ENCODE measurements at regions not wholly inside any gene's neighbourhood (a gene's known extent, or its start where the extent isn't known, plus 50 kb on each side); places are given as distances from the start of the nearest gene placed in this dataset.

- peaks cover 7% of the 10 kb centered on the region for H3K9me3 ChIP-seq (ENCODE audit: control insufficient read depth, low read length)
- WGBS, 2 experiments (ENCODE audit: insufficient coverage in 2 of 2) = 67% methylated on average over 2 of the region's 3 CpGs; no CpG with 5 or more reads in 1 of the 2 experiments
- H3K4me1 ChIP-seq (ENCODE audit: control insufficient read depth, insufficient read depth, low read length, poor library complexity, severe bottlenecking) = peaks cover 3% of the 10 kb centered on the region
- H3K27ac ChIP-seq (ENCODE audit: low read depth, low read length, severe bottlenecking) = peak overlapping the region; percentile 65
- no peaks in the 10 kb centered on the region for H3K36me3 ChIP-seq (ENCODE audit: control insufficient read depth, insufficient read depth, low read length)
- no peak overlapping the region for H3K4me3 ChIP-seq (ENCODE audit: extremely low read depth, insufficient read depth, low read length, poor library complexity, severe bottlenecking)
Observed at GRCh38 chr10:121113911-121114310, 262.7 kb downstream of the WDR11 start.

GRCh38 chr10:121115154-121115553 lies 264.0 kb downstream of the WDR11 start:
- Histone ChIP-seq H3K27ac (ENCODE audit: low read depth, low read length, severe bottlenecking) (no peak overlapping the region), H3K4me3 (ENCODE audit: extremely low read depth, insufficient read depth, low read length, poor library complexity, severe bottlenecking) (no peak overlapping the region), H3K4me1 (ENCODE audit: control insufficient read depth, insufficient read depth, low read length, poor library complexity, severe bottlenecking) (peaks cover 3% of the 10 kb centered on the region), H3K9me3 (ENCODE audit: control insufficient read depth, low read length) (peaks cover 7% of the 10 kb centered on the region), H3K36me3 (ENCODE audit: control insufficient read depth, insufficient read depth, low read length) (no peaks in the 10 kb centered on the region)
- WGBS, 2 experiments (ENCODE audit: insufficient coverage in 2 of 2) = 100% methylated on average over 1 of the region's 1 CpG; no CpG with 5 or more reads in 1 of the 2 experiments

- Histone ChIP-seq H3K9me3 (ENCODE audit: control insufficient read depth, low read length) (no peaks in the 10 kb centered on the region), H3K4me1 (ENCODE audit: control insufficient read depth, insufficient read depth, low read length, poor library complexity, severe bottlenecking) (no peaks in the 10 kb centered on the region), H3K4me3 (ENCODE audit: extremely low read depth, insufficient read depth, low read length, poor library complexity, severe bottlenecking) (no peak overlapping the region), H3K27ac (ENCODE audit: low read depth, low read length, severe bottlenecking) (no peak overlapping the region), H3K36me3 (ENCODE audit: control insufficient read depth, insufficient read depth, low read length) (no peaks in the 10 kb centered on the region)
- 92 to 99% methylated on average over 5 to 6 of the region's 7 CpGs for WGBS, 2 experiments (ENCODE audit: insufficient coverage in 2 of 2)
Observed at GRCh38 chr10:121121462-121121861, 270.3 kb downstream of the WDR11 start.

GRCh38 chr10:121127151-121127906 lies 276.2 kb downstream of the WDR11 start:
- no peak overlapping the region for H3K27ac ChIP-seq (ENCODE audit: low read depth, low read length, severe bottlenecking)
- H3K4me3 ChIP-seq (ENCODE audit: extremely low read depth, insufficient read depth, low read length, poor library complexity, severe bottlenecking) = no peak overlapping the region
- no peaks in the 10 kb centered on the region for H3K36me3 ChIP-seq (ENCODE audit: control insufficient read depth, insufficient read depth, low read length)
- no peaks in the 10 kb centered on the region for H3K9me3 ChIP-seq (ENCODE audit: control insufficient read depth, low read length)
- 91 to 93% methylated on average over 11 to 12 of the region's 15 CpGs for whole genome bisulfite sequencing, 2 experiments (ENCODE audit: insufficient coverage in 2 of 2)
- no peaks in the 10 kb centered on the region for H3K4me1 ChIP-seq (ENCODE audit: control insufficient read depth, insufficient read depth, low read length, poor library complexity, severe bottlenecking)

- Histone ChIP-seq H3K9me3 (ENCODE audit: control insufficient read depth, low read length) (no peaks in the 10 kb centered on the region), H3K4me1 (ENCODE audit: control insufficient read depth, insufficient read depth, low read length, poor library complexity, severe bottlenecking) (no peaks in the 10 kb centered on the region), H3K27ac (ENCODE audit: low read depth, low read length, severe bottlenecking) (no peak overlapping the region), H3K4me3 (ENCODE audit: extremely low read depth, insufficient read depth, low read length, poor library complexity, severe bottlenecking) (no peak overlapping the region), H3K36me3 (ENCODE audit: control insufficient read depth, insufficient read depth, low read length) (no peaks in the 10 kb centered on the region)
- 80 to 86% methylated on average over 1 of the region's 10 CpGs for WGBS, 2 experiments (ENCODE audit: insufficient coverage in 2 of 2)
Observed at GRCh38 chr10:121128164-121128563, 277.0 kb downstream of the WDR11 start.

- Histone ChIP-seq H3K4me3 (ENCODE audit: extremely low read depth, insufficient read depth, low read length, poor library complexity, severe bottlenecking) (no peak overlapping the region), H3K4me1 (ENCODE audit: control insufficient read depth, insufficient read depth, low read length, poor library complexity, severe bottlenecking) (no peaks in the 10 kb centered on the region)
- 93 to 100% methylated on average over 3 to 5 of the region's 5 CpGs for WGBS, 2 experiments (ENCODE audit: insufficient coverage in 2 of 2)
Observed at GRCh38 chr10:121129266-121129665, 278.1 kb downstream of the WDR11 start.

GRCh38 chr10:121130382-121130781 lies 279.2 kb downstream of the WDR11 start:
- Histone ChIP-seq H3K9me3 (ENCODE audit: control insufficient read depth, low read length) (no peaks in the 10 kb centered on the region), H3K4me1 (ENCODE audit: control insufficient read depth, insufficient read depth, low read length, poor library complexity, severe bottlenecking) (no peaks in the 10 kb centered on the region), H3K27ac (ENCODE audit: low read depth, low read length, severe bottlenecking) (no peak overlapping the region), H3K36me3 (ENCODE audit: control insufficient read depth, insufficient read depth, low read length) (no peaks in the 10 kb centered on the region), H3K4me3 (ENCODE audit: extremely low read depth, insufficient read depth, low read length, poor library complexity, severe bottlenecking) (no peak overlapping the region)
- 100% methylated on average over 2 to 3 of the region's 5 CpGs for WGBS, 2 experiments (ENCODE audit: insufficient coverage in 2 of 2)

More at GRCh38 chr10:121129266-121129665, 278.1 kb downstream of the WDR11 start:
- H3K36me3 ChIP-seq (ENCODE audit: control insufficient read depth, insufficient read depth, low read length) = no peaks in the 10 kb centered on the region
- H3K27ac ChIP-seq (ENCODE audit: low read depth, low read length, severe bottlenecking) = no peak overlapping the region
- no peaks in the 10 kb centered on the region for H3K9me3 ChIP-seq (ENCODE audit: control insufficient read depth, low read length)

GRCh38 chr10:121131014-121131413 lies 279.9 kb downstream of the WDR11 start:
- 92 to 93% methylated on average over 4 to 5 of the region's 5 CpGs for WGBS, 2 experiments (ENCODE audit: insufficient coverage in 2 of 2)
- H3K27ac ChIP-seq (ENCODE audit: low read depth, low read length, severe bottlenecking) = no peak overlapping the region
- no peaks in the 10 kb centered on the region for H3K4me1 ChIP-seq (ENCODE audit: control insufficient read depth, insufficient read depth, low read length, poor library complexity, severe bottlenecking)
- no peaks in the 10 kb centered on the region for H3K9me3 ChIP-seq (ENCODE audit: control insufficient read depth, low read length)
- no peaks in the 10 kb centered on the region for H3K36me3 ChIP-seq (ENCODE audit: control insufficient read depth, insufficient read depth, low read length)
- H3K4me3 ChIP-seq (ENCODE audit: extremely low read depth, insufficient read depth, low read length, poor library complexity, severe bottlenecking) = no peak overlapping the region

GRCh38 chr10:121131426-121132265 lies 280.5 kb downstream of the WDR11 start:
- H3K9me3 ChIP-seq (ENCODE audit: control insufficient read depth, low read length) = no peaks in the 10 kb centered on the region
- H3K4me3 ChIP-seq (ENCODE audit: extremely low read depth, insufficient read depth, low read length, poor library complexity, severe bottlenecking) = no peak overlapping the region
- no peak overlapping the region for H3K27ac ChIP-seq (ENCODE audit: low read depth, low read length, severe bottlenecking)
- H3K4me1 ChIP-seq (ENCODE audit: control insufficient read depth, insufficient read depth, low read length, poor library complexity, severe bottlenecking) = no peaks in the 10 kb centered on the region
- WGBS, 2 experiments (ENCODE audit: insufficient coverage in 2 of 2) = 91 to 98% methylated on average over 7 to 8 of the region's 9 CpGs
- no peaks in the 10 kb centered on the region for H3K36me3 ChIP-seq (ENCODE audit: control insufficient read depth, insufficient read depth, low read length)

- H3K27ac ChIP-seq (ENCODE audit: low read depth, low read length, severe bottlenecking) = no peak overlapping the region
Observed at GRCh38 chr10:121132273-121132672, 281.1 kb downstream of the WDR11 start.

More at GRCh38 chr10:121132273-121132672, 281.1 kb downstream of the WDR11 start:
- no peaks in the 10 kb centered on the region for H3K4me1 ChIP-seq (ENCODE audit: control insufficient read depth, insufficient read depth, low read length, poor library complexity, severe bottlenecking)
- no peak overlapping the region for H3K4me3 ChIP-seq (ENCODE audit: extremely low read depth, insufficient read depth, low read length, poor library complexity, severe bottlenecking)
- H3K36me3 ChIP-seq (ENCODE audit: control insufficient read depth, insufficient read depth, low read length) = no peaks in the 10 kb centered on the region
- H3K9me3 ChIP-seq (ENCODE audit: control insufficient read depth, low read length) = no peaks in the 10 kb centered on the region
- 100% methylated on average over 1 of the region's 1 CpG; no CpG with 5 or more reads in 1 of the 2 experiments for WGBS, 2 experiments (ENCODE audit: insufficient coverage in 2 of 2)
